K562 (cell line): ENCODE measurements at regions not wholly inside any gene's neighbourhood (a gene's known extent, or its start where the extent isn't known, plus 50 kb on each side); places are given as distances from the start of the nearest gene placed in this dataset.

Source experiments
- CCAR2 ChIP-seq: fragments of 200-400 bp; formaldehyde crosslinking; IDR thresholded peaks from 2 replicates; pipeline ENCODE4 v1.6.1; 2017; ENCODE audit warnings: mild to moderate bottlenecking, low read depth, low read length
- JUND ChIP-seq, 2 experiments: IDR thresholded peaks; 2 replicates in 1 of 2; 3 replicates in 1 of 2; pipeline ENCODE4 v1.6.1; 2011; ENCODE audit warnings: borderline replicate concordance in 2 of 2, low read depth in 2 of 2, low read length in 2 of 2, improper control_type of control experiment in 1 of 2, missing biosample characterization in 1 of 2, missing genetic modification characterization in 1 of 2, missing genetic modification reagents in 1 of 2
- SMC3 ChIP-seq: conservative IDR thresholded peaks from 2 replicates; pipeline ENCODE4 v1.6.1; 2011; ENCODE audit warnings: low read depth, low read length, improper control_type of control experiment; ENCODE audit not compliant: insufficient read depth
- TBL1XR1 ChIP-seq, 2 experiments: IDR thresholded peaks; 2 replicates each; pipeline ENCODE4 v1.6.1; 2012; ENCODE audit warnings: improper control_type of control experiment in 2 of 2, low read length in 2 of 2, mild to moderate bottlenecking in 1 of 2
- ZSCAN29 ChIP-seq: fragments of 450-650 bp; IDR thresholded peaks from 2 replicates; pipeline ENCODE4 v1.6.1; 2017
- TF ChIP-seq, protein P1 (sequence below), 2 experiments: fragments of 200-800 bp in 1 of 2; sonication (Bioruptor generic) in 1 of 2; sonication (generic) in 1 of 2; formaldehyde crosslinking in 1 of 2; IDR thresholded peaks in 1 of 2; conservative IDR thresholded peaks in 1 of 2; 2 replicates each; pipeline versions ENCODE4 v1.5.0 to v1.6.1; 2016 to 2020; ENCODE audit warnings: missing compliant biosample characterization in 1 of 2, missing genetic modification characterization in 1 of 2, missing genetic modification reagents in 1 of 2
- TF ChIP-seq, protein P2 (sequence below): fragments of 450-650 bp; IDR thresholded peaks from 2 replicates; pipeline ENCODE4 v1.7.0; 2016; ENCODE audit warnings: borderline replicate concordance
- TF ChIP-seq, protein P3 (sequence below): fragments of 450-650 bp; IDR thresholded peaks from 2 replicates; pipeline ENCODE4 v1.6.1; 2016; ENCODE audit warnings: missing biosample characterization, missing genetic modification characterization

DNA sequence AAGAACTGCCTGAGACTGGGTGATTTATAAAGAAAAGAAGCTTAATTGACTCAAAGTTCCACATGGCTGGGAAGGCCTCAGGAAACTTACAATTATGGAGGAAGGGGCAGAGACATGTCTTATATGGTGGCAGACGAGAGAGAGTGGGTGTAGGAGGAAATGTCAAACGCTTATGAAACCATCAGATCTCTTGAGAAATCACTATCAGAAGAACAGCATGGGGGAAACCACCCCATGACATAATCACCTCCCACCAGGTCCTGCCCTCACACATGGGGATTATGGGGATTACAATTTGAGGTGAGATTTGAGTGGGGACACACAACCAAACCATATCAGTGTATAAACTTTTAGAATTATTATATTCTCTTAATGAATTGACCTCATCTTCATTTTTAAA, 335.9 kb upstream of the DPYD start (continued):
- TF ChIP-seq, protein P1, sequence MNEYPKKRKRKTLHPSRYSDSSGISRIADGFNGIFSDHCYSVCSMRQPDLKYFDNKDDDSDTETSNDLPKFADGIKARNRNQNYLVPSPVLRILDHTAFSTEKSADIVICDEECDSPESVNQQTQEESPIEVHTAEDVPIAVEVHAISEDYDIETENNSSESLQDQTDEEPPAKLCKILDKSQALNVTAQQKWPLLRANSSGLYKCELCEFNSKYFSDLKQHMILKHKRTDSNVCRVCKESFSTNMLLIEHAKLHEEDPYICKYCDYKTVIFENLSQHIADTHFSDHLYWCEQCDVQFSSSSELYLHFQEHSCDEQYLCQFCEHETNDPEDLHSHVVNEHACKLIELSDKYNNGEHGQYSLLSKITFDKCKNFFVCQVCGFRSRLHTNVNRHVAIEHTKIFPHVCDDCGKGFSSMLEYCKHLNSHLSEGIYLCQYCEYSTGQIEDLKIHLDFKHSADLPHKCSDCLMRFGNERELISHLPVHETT (CRISPR knock-in tag; conservative IDR thresholded peaks at IDR 0.05 in 1 of 2, IDR thresholded peaks at IDR 0.05 in 1 of 2) = no peak
- TF ChIP-seq ZSCAN29 (no peak), JUND (IDR thresholded peaks at IDR 0.05; ENCODE audit: borderline replicate concordance, low read depth, low read length) (no peak), JUND (tag; IDR thresholded peaks at IDR 0.05; ENCODE audit: borderline replicate concordance, low read depth, low read length) (no peak), SMC3 (no peak), CCAR2 (no peak), TBL1XR1 (IDR thresholded peaks at IDR 0.05; ENCODE audit: low read length in 2 of 2) (no peak)
- TF ChIP-seq, protein P2, sequence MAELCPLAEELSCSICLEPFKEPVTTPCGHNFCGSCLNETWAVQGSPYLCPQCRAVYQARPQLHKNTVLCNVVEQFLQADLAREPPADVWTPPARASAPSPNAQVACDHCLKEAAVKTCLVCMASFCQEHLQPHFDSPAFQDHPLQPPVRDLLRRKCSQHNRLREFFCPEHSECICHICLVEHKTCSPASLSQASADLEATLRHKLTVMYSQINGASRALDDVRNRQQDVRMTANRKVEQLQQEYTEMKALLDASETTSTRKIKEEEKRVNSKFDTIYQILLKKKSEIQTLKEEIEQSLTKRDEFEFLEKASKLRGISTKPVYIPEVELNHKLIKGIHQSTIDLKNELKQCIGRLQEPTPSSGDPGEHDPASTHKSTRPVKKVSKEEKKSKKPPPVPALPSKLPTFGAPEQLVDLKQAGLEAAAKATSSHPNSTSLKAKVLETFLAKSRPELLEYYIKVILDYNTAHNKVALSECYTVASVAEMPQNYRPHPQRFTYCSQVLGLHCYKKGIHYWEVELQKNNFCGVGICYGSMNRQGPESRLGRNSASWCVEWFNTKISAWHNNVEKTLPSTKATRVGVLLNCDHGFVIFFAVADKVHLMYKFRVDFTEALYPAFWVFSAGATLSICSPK = no peak
- TF ChIP-seq, protein P3, sequence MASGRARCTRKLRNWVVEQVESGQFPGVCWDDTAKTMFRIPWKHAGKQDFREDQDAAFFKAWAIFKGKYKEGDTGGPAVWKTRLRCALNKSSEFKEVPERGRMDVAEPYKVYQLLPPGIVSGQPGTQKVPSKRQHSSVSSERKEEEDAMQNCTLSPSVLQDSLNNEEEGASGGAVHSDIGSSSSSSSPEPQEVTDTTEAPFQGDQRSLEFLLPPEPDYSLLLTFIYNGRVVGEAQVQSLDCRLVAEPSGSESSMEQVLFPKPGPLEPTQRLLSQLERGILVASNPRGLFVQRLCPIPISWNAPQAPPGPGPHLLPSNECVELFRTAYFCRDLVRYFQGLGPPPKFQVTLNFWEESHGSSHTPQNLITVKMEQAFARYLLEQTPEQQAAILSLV (tag) = no peak
